HG02588 (cell line): ENCODE measurements at regions not wholly inside any gene's neighbourhood (a gene's known extent, or its start where the extent isn't known, plus 50 kb on each side); places are given as distances from the start of the nearest gene placed in this dataset.
"Not testable (repeated sequence)": the region's sequence is repeated elsewhere in the genome, so short reads cannot be mapped to it uniquely, and the experiment has no call there.

Experiments
- ATAC-seq: cut with Tn5 transposase; IDR thresholded peaks from one replicate; pipeline ENCODE4 v1.9.1; 2021; ENCODE audit warnings: mild to moderate bottlenecking, moderate library complexity; ENCODE audit not compliant: unreplicated experiment

GRCh38 chr16:65315081-65315780, 193.4 kb upstream of the CDH11 start:
- ATAC-seq = no peak

DNA sequence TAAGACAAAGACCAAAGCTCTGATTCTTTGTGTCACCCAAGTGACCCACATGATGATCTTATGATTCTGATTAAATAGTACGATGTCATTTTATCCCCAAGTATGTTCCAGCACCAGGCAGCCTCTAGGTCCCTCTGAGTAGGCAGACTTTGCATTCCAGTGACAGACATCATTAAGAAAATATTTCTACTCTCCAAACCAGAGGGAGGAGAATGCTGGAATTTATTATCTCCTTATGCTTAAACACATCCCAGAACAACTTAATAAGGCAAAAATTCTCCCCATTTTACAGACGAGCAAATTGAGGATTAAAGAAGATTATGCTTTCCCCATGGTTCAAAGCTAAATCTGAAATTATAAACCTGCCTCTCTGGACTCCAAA, 192.8 kb upstream of the CDH11 start:
- ATAC-seq = no peak

DNA sequence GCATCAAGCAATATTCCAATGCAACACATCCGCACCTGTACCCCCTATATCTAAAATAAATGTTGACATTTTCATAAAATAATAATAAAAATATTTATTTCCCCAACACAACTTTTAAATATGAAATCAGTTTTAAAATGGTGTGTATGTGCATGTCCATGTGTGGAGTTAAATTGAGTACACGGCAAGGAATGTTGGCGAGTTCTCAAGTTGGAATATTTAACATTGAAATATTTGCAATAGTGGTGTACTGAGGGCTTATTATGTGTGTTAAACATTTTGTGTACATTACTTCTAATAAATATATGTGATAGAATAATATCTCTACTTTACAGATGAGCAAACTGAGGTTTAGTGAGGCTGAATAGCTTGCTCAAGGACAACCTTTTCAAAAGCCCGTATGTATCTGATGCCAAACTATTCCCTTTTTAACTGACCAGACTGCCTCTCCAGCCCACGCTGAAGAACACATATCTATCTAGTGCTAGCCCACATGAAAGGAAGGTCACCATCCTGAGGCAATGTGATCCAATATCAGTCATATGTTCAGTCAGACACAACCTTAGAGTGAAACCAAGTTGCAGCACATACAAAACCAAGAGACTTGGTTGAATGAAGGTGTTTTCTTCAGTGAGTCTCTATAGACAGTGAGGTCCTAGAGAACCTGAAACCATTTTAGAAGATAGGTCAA, 192.2 kb upstream of the CDH11 start:
- no peak for ATAC-seq

DNA sequence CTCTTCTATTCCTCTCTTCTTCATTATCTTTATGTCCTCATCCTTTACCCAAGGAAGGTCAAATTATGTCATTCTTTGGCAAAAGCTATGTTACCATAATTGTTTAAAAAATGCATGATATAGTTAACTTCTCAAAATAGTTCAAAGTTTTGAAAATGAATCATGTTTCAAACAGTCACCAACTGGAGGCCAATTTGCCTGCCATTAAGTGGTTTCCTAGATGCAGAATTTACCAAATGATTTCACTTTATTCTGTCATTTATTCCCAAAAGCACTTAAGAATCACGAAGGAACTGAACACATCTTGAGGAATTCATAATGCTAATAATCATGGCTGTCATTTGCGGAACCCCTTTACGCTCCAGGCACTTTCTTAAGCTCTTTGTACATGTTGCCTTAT, 190.9 kb upstream of the CDH11 start:
- no peak for ATAC-seq

- ATAC-seq = no peak
These were observed 190.2 kb upstream of the CDH11 start for GRCh38 chr16:65312071-65312470.

DNA sequence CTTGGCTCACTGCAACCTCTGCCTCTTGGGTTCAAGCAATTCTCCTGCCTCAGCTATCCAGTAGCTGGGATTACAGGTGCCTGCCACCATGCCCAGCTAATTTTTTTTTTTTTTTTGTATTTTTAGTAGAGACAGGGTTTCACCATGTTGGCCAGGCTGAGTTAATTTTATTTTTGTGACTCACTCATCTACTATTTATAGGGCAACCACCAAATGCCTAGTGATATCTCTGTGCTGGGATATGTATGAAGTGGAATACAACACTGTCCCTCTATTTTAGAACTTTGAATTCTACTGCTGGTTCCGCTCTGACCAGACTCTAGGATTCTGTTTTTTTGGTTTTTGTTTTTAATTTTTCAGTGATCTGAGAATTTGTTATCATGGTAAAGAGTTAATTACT, 188.6 kb upstream of the CDH11 start:
- ATAC-seq = not testable (repeated sequence)

DNA sequence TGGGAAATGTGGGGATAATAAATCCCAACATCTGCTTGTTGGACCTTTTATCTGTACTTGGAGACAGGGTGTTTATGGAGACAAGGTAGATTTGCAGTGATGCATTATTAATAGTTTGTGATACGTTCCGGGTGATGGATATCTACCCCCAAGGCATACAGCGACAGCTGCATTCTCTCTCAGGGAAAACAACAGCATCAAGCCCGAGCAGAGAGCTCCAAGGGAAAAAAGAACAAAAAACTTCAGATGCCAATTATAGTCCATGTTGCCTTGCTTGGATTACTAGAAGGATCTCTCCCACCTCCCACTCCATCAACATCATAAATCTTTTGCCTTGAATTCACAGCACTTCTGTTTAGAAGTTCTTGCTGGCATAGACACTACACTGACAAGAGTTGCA, 187.5 kb upstream of the CDH11 start:
- ATAC-seq = no peak

- ATAC-seq = no peak
These were observed 186.6 kb upstream of the CDH11 start for GRCh38 chr16:65308506-65308905.

DNA sequence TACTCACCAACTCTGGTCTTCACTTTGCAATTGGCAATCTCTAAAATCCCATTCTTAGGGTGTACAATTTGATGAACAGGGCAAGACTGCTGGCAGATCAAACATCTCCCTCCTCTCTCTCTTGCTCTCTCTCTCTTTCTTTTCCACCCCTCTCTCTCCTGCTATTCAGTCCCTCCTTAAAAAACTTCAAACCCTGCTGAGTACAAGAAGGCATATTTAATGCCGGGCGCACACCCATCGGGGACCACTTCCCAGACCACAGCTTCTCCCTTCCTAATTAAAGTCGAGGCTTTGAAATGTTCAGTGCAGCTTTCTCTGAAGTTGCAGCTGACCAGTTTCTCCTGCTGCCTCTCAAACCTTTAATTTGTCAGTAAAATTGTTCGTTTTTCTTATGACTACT, 185.4 kb upstream of the CDH11 start:
- ATAC-seq = no peak

DNA sequence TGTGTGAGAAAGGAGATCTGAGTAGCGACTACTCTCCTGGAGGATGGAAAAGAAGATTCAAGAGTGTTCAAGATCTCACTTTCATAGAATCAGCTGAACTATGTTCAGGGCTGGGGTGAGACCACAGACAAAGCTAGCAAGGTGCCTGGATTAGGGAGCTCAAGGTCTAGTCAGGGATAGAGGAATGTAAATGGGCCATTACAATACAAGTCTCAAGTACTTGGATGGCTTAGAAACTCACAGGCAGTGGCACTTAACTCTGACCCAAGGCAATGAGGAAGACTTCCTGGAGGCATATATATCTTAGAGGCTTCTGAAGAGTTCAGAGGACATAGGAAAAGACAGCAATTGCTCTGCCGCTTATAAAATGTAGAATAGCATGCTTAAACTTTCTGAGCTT, 184.9 kb upstream of the CDH11 start:
- no peak for ATAC-seq

DNA sequence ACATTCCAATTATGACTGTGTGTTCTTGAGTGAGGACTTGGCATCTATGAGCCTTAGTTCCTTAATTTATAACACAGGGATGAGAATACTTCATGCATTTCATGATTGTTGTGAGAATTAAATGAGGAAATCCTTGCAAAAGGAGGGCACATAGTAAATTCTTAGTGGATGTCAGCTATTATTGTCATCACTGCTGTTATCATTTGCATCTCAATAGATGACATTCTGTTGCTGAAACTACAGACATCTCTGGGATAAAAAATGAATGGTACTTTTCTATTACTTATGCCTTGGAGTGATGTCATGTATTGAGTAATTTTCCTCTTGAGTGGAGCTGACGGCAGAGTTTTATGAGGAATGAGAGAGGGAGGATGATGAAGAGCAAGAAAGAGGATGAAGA, 184.4 kb upstream of the CDH11 start:
- ATAC-seq = no peak

- no peak for ATAC-seq
These were observed 183.6 kb upstream of the CDH11 start for GRCh38 chr16:65305266-65305959.

- no peak for ATAC-seq
These were observed 179.2 kb upstream of the CDH11 start for GRCh38 chr16:65301029-65301428.

DNA sequence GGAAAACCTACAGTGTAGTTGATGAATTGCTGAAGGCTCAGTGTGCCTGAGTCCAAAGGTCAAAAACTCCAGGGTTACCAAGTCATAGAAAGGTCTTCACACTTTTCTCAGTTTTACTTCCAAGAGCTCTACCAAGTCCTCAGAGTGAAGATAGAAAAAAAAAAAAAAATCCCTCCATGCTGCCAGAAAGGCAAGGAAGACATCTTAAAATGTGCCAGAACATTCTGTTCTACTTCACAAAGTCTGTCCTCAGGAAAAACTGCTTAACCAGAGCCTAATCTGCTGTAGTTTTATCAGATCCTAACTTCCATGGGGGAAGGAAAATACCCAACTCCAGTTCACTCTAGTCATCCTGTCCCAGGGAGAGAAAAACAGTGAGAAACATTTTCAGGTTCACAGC, 175.6 kb upstream of the CDH11 start:
- ATAC-seq = no peak

DNA sequence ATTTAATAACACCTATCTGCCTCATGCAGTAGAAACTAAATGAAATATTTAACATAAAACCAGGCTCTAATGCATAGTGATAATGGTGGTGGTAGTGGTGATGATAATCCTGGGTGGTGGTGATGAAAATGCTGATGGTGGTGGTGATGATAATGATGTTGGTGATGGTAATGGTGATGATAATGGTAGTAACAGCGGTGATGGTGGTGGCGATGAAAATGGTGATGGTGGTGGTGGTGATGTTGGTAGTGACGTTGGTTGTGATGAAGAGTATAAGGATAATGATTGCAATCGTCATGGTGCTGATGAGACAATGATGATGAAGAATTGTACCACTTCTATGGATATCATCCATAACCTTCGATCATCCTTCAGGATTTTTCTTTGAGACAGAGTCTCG, 173.7 kb upstream of the CDH11 start:
- ATAC-seq = no peak

GRCh38 chr16:65294708-65295107, 172.8 kb upstream of the CDH11 start:
- no peak for ATAC-seq

- no peak for ATAC-seq
These were observed 172.3 kb upstream of the CDH11 start for GRCh38 chr16:65294165-65294564.

- ATAC-seq = no peak
These were observed 167.2 kb upstream of the CDH11 start for GRCh38 chr16:65289022-65289421.

DNA sequence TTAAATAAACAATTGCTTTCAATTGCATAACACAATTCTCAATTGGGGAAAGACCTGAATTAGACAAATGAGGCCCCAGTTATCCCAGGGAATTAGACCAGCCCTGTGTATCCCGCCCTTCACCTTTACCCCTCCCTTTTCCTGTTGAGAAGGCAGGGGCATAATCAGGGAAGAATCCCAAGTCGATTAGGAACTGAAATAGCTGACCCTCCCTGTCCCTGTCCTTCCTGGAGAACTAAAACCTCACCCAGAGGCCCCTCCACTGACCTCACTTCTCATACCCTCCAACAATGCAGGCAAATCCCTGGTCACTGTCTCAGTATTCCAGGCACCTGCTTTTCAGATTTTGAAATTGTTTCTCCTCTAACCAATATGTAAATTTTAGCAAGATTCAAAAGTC, 165.4 kb upstream of the CDH11 start:
- no peak for ATAC-seq

DNA sequence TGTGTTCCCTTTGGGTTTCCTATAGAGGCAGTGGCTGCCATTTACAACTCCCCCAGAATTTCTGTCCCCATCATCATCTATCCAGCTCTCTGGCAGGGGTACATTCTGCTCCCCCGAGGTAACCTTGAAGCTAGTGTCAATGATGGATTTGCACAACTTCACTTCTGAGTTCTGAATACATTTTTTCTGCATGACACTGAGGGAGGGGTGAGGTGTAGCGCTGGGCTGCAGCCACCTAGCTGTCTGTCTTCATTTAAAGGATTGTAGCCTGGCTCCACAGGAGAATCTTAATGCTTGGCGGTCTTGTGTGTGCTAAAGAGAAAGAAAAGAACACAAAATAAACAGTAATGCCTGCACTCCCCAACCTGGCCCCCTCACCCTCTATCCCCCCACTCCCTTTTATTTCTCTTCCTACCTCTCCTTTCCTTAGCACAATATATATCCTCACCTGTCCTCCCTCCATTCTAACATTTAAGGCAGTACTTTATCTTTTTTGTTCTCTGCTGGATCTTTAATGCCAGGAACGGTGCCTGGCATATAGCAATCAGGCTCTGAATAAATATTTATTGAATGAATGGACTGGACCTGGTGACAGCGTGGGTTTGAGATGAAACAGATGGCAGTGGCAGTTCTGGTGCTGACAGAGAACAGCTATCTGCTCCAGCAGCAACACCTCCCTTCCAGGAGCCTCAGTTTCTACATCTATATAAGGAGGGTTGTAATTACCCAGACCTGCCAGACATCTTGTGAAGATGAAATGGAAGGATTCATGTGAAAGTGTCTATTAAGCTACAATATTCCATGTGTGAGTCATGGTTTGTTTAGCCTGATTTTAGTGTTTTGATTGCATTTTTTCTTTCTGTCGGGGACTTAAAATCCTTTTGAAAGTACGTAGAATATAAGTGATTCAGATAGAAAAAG, 163.5 kb upstream of the CDH11 start:
- ATAC-seq = no peak

DNA sequence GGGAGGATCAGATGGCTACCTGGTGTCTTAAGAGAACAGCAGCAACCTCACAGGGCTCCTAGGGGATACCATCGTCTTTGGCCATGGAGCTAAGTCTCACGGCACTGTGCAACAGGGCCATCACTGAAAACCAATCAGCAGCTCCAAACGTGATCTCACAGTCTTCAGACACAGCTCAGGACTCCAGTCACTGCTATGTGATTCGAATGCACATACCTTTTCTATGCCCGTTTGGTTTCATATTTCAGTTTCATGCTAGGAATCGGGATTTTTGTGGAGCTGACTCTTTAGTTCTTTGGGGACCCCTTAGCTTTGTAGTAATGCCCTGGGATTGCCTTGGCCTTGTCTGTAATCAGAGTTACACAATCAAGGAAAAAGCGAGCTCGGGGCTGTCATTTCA, 162.8 kb upstream of the CDH11 start:
- ATAC-seq = no peak
